A673 (cell line): ENCODE measurements at regions not wholly inside any gene's neighbourhood (a gene's known extent, or its start where the extent isn't known, plus 50 kb on each side); places are given as distances from the start of the nearest gene placed in this dataset.

Experiments
- CTCF ChIP-seq: fragments of 300-800, 200-600 bp; sonication (generic); conservative IDR thresholded peaks from 2 replicates; pipeline ENCODE4 v1.5.1; 2017; ENCODE audit warnings: low read depth, mild to moderate bottlenecking, antibody characterized with exemption, low read length, moderate library complexity, mixed read lengths
- EZH2 ChIP-seq: fragments of 200-600 bp; sonication (generic); IDR thresholded peaks from 2 replicates; pipeline ENCODE4 v1.6.1; 2017; ENCODE audit warnings: borderline replicate concordance, low read depth, mild to moderate bottlenecking, mixed read lengths, antibody characterized with exemption, low read length; ENCODE audit not compliant: poor library complexity, severe bottlenecking

DNA sequence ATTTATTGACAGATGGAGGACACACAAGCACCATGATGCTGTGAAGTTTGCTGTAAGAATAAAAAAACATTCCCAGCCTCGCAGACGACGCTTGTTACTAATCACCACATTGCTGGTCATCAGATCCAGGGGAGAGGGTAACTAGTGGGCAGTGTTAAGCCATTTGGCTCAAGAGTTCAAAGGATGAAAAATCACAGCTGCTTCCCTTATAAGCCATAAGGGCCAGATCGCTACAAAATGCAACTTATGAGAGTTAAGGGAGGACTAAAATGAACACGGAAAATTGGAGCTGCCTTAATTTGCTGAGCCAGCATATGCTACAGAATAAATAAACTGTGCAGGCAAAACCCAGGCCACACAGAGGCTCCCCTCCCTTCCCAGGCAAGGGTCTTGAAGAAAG is 522.6 kb downstream of the TDRD15 start:
- no peak for TF ChIP-seq CTCF
- no peak for TF ChIP-seq EZH2
